ENCODE measurements at regions not wholly inside any gene's neighbourhood (a gene's known extent, or its start where the extent isn't known, plus 50 kb on each side); places are given as distances from the start of the nearest gene placed in this dataset.

DNA sequence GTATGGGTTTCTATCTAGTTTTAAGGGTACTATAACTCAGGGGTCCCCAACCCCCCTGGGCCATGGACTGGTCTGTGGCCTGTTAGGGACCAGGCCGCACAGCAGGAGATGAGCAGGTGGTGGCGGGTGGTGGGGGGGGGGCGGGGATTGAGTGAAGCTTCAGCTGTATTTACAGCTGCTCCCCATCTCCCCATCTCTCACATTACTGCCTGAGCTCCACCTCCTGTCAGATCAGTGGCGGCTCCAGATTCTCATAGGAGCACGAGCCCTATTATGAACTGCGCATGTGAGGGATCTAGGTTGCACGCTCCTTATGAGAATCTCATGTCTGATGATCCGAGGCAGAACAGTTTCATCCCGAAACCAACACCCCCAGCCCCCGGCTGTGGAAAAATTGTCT lies 95.1 kb upstream of the SLC45A1 start:
- WGBS, 2 donors: 94 to 98% methylated on average over 10 of the region's 10 CpGs
- H3K27ac ChIP-seq: no peak overlapping the region
- H3K36me3 ChIP-seq: no peaks in the 10 kb centered on the region
- no peak for TF ChIP-seq POLR2A (IDR thresholded peaks at IDR 0.05)
- TF ChIP-seq, protein P1, sequence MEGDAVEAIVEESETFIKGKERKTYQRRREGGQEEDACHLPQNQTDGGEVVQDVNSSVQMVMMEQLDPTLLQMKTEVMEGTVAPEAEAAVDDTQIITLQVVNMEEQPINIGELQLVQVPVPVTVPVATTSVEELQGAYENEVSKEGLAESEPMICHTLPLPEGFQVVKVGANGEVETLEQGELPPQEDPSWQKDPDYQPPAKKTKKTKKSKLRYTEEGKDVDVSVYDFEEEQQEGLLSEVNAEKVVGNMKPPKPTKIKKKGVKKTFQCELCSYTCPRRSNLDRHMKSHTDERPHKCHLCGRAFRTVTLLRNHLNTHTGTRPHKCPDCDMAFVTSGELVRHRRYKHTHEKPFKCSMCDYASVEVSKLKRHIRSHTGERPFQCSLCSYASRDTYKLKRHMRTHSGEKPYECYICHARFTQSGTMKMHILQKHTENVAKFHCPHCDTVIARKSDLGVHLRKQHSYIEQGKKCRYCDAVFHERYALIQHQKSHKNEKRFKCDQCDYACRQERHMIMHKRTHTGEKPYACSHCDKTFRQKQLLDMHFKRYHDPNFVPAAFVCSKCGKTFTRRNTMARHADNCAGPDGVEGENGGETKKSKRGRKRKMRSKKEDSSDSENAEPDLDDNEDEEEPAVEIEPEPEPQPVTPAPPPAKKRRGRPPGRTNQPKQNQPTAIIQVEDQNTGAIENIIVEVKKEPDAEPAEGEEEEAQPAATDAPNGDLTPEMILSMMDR (IDR thresholded peaks at IDR 0.05): no peak
- H3K9me3 ChIP-seq: no peaks in the 10 kb centered on the region
- intact Hi-C loops (cut with DNase I): no loop called here
- H3K4me1 ChIP-seq: peaks cover 0 to under 1% of the 10 kb centered on the region in 2 donors
- DNase-seq: no peak
- H3K27me3 ChIP-seq: no peaks in the 10 kb centered on the region
- no peak overlapping the region for H3K4me3 ChIP-seq (replicated peaks in 1 of 3)

DNA sequence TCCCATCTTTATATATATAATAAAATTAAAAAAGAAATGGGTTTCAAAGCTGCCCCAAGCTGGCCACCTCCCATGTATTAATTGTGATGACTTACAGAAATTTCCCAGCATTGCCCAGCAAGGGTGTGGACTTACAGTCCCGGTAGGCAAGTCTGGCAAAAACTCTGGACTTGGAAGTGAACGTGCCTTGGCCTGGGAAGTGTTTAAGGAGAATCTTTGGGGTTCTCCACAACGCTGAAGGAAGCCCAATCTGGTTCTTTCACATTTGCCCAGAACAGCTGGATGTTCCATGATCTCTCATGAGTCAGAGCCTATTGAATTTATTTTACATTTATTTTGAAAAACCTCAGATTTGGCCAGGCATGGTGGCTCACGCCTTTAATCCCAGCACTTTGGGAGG lies 98.4 kb upstream of the SLC45A1 start:
- no peaks in the 10 kb centered on the region for H3K27me3 ChIP-seq
- TF ChIP-seq, protein P1 (IDR thresholded peaks at IDR 0.05): no peak
- no peak for TF ChIP-seq POLR2A (IDR thresholded peaks at IDR 0.05)
- no peak overlapping the region for H3K4me3 ChIP-seq (replicated peaks in 1 of 3)
- DNase-seq: no peak
- intact Hi-C loops (cut with DNase I): no loop called here
- H3K4me1 ChIP-seq: peaks cover 6 to 19% of the 10 kb centered on the region in 2 donors
- H3K27ac ChIP-seq: no peak overlapping the region
- WGBS, 2 donors: 74 to 89% methylated on average over 4 of the region's 4 CpGs
- H3K36me3 ChIP-seq: no peaks in the 10 kb centered on the region
- no peaks in the 10 kb centered on the region for H3K9me3 ChIP-seq

DNA sequence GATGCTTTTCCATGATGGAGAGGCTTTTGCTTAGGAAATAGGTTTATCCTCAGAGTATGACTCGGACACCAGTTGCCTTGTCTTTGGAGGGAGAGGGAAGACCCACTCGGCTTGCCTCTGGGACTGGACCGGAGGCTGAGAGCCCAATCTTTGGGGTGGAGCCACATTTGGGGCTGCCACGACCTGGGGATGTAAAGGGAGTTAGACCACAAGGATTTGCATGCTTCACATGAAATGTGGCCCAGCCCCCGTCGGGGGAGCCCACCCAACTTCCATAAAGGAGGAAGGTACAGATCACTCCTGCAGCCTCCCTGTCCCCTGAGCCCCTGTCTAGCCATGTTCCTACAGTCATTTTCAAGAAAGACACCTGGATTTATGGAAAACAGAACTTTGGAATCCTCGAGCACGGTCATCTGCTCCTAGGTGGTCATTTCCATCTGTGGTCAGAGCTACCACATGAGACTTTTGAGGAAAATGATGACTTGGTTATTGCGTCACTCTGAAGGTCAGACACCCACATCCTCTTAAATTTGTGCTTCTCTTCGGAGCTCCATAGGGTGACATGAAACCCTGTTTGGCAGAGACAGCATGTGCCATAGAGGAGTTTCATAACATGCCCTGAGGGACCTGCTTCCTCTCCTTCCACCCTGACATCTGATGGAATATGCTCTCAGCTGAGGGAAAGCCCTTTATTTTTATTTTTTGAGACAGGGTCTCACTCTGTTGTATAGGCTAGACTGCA lies 99.4 kb upstream of the SLC45A1 start:
- Histone ChIP-seq H3K9me3 (no peaks in the 10 kb centered on the region), H3K4me3 (replicated peaks in 1 of 3) (no peak overlapping the region), H3K4me1 (peaks cover 6 to 19% of the 10 kb centered on the region in 2 donors), H3K27ac (peak overlapping the region in 1 of 3 donors; percentile 67), H3K36me3 (no peaks in the 10 kb centered on the region), H3K27me3 (no peaks in the 10 kb centered on the region)
- intact Hi-C loops (cut with DNase I): no loop called here
- no peak for TF ChIP-seq POLR2A (IDR thresholded peaks at IDR 0.05)
- TF ChIP-seq, protein P1 (IDR thresholded peaks at IDR 0.05): no peak
- no peak for DNase-seq
- 88 to 92% methylated on average over 10 of the region's 10 CpGs for WGBS, 2 donors

DNA sequence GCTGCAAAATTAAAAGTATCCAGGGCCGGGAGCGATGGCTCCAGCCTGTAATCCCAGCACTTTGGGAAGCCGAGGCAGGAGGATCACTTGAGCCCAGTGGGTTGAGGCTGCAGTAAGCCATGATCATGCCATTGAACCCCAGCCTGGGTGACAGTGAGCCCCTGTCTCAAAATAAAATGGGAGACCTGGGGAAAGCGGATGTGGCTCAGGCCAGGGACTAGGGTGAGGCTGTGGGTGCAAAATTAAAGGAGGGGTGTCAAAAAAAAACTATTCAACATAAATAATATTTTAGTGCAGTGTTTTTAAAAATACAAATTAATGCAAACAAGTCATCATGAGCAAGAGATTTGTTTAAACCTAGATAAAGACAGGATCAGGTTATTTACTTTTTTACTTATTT lies 100.1 kb upstream of the SLC45A1 start:
- intact Hi-C loops (cut with DNase I): no loop called here
- no peaks in the 10 kb centered on the region for H3K36me3 ChIP-seq
- peak overlapping the region in 2 of 3 donors; percentile 67 to 75 for H3K27ac ChIP-seq
- DNase-seq: no peak
- H3K4me1 ChIP-seq: peaks cover 6 to 19% of the 10 kb centered on the region in 2 donors
- 82 to 86% methylated on average over 3 to 4 of the region's 4 CpGs for WGBS, 2 donors
- peak overlapping the region in 1 of 3 donors; percentile 38 for H3K4me3 ChIP-seq (replicated peaks in 1 of 3)
- no peaks in the 10 kb centered on the region for H3K27me3 ChIP-seq
- no peak for TF ChIP-seq POLR2A (IDR thresholded peaks at IDR 0.05)
- TF ChIP-seq, protein P1 (IDR thresholded peaks at IDR 0.05): no peak
- no peaks in the 10 kb centered on the region for H3K9me3 ChIP-seq

DNA sequence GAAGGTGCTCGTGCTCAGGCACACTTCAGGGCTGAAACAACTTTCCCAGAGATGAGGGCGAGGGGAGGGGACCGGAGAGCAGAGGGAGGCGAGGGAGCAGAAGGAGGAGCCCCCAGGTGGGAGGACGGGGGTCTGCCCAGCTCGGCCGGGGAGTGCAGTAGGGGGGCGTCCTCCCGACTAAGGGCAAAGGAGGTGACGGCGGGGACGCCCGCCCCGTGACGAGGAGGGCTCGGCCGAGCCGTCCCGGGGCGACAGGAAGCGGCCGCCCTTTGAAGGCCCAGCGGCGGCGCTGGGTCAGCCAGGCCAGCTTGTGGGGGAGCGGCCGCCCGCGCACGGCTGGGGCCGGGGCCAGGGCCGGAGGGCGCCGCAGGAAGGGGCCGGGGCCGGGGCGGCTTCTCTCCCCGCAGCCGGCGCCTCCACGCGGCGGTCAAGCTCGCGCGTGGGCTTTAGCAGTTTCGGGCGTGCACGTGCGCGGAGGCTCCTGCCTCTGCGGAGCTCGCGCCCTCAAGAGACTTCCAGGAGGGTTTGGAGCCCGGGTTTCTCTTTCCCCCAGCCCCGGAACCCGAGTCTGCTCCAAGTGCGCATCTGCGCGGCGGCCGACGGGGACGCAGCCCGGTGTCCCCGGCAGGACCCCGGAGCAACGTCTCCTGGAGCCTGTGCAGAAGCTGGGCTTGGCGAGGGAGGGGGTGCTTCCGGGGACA lies 100.8 kb upstream of the SLC45A1 start:
- Histone ChIP-seq H3K4me3 (replicated peaks in 1 of 3) (peak overlapping the region in 2 of 3 donors; percentile 38 to 47), H3K27me3 (no peaks in the 10 kb centered on the region), H3K4me1 (peaks cover 6 to 19% of the 10 kb centered on the region in 2 donors), H3K27ac (peak overlapping the region; percentile 48 to 75 (median 67)), H3K9me3 (no peaks in the 10 kb centered on the region), H3K36me3 (no peaks in the 10 kb centered on the region)
- TF ChIP-seq, protein P1 (IDR thresholded peaks at IDR 0.05): peak in 1 of 6 experiments; percentile 7
- peak in 1 of 2 donors; percentile 49 for TF ChIP-seq POLR2A (IDR thresholded peaks at IDR 0.05)
- DNase-seq: peak; percentile 60 to 62
- WGBS, 2 donors: 2 to 4% methylated on average over 27 to 30 of the region's 70 CpGs
- intact Hi-C loops (cut with DNase I): no loop called here
